Stomach (tissue), 4 donors: ENCODE measurements at regions not wholly inside any gene's neighbourhood (a gene's known extent, or its start where the extent isn't known, plus 50 kb on each side); places are given as distances from the start of the nearest gene placed in this dataset.

Source experiments
- POLR2A ChIP-seq, 4 donors: fragments of 450-650 bp; IDR thresholded peaks; one replicate each; pipeline ENCODE4 v1.6.1; 2016; ENCODE audit warnings: antibody characterized with exemption in 4 of 4, control low read depth in 2 of 4, mild to moderate bottlenecking in 1 of 4, moderate library complexity in 1 of 4
- TF ChIP-seq, protein P1 (sequence below), 7 experiments: fragments of 450-650 bp in 4 of 7; fragments of 200-600 bp in 3 of 7; sonication (generic) in 3 of 7; IDR thresholded peaks; one replicate each; pipeline ENCODE4 v1.5.1; 2016 to 2019; ENCODE audit warnings: antibody characterized with exemption in 7 of 7, control low read depth in 2 of 7, mild to moderate bottlenecking in 1 of 7

DNA sequence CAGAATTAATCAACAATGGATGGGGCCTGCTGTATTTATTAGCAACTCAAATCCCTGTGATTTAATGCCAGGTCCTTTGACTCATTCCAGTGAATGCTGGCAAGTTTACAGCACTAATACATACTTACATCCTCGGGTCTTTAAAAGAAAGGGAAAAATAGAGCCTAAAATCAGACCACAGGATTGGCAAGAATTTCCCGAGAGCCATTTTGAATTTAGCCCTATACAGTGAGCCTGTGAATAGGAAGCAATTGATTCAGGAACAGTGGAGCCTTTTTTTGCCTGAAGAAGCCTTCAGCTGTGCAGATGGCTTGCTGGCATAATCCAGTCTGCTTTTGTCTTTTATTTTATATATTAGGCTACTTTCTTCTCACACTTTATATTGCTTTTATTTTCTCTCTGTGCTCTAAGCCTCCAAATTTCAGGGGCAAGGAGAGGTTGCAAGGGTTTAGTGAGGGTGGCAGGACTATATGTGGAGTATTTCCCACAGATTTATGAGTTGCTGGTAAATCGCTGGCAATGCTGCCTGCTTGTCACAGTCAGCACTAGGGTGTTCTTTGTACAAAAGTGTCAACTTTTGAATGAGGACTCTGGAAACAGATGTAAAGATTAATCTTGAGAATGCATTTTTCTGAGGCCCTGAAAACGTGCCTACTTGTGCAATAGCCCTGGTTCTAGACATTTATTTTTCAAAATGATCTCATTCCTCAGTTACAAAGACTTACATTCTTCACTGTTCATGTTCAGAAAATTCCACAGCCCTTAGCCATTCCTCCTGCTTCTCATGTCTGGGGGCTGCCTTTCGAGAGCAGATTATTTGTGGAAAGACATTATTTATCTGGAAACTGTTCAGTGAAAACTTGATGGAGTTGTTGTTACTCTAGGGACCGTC, 303.5 kb downstream of the SPRY1 start:
- TF ChIP-seq, protein P1, sequence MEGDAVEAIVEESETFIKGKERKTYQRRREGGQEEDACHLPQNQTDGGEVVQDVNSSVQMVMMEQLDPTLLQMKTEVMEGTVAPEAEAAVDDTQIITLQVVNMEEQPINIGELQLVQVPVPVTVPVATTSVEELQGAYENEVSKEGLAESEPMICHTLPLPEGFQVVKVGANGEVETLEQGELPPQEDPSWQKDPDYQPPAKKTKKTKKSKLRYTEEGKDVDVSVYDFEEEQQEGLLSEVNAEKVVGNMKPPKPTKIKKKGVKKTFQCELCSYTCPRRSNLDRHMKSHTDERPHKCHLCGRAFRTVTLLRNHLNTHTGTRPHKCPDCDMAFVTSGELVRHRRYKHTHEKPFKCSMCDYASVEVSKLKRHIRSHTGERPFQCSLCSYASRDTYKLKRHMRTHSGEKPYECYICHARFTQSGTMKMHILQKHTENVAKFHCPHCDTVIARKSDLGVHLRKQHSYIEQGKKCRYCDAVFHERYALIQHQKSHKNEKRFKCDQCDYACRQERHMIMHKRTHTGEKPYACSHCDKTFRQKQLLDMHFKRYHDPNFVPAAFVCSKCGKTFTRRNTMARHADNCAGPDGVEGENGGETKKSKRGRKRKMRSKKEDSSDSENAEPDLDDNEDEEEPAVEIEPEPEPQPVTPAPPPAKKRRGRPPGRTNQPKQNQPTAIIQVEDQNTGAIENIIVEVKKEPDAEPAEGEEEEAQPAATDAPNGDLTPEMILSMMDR (IDR thresholded peaks at IDR 0.05): no peak
- TF ChIP-seq POLR2A (IDR thresholded peaks at IDR 0.05): no peak
